Cardiac muscle cell (in vitro differentiated cells and primary cell): ENCODE measurements at regions not wholly inside any gene's neighbourhood (a gene's known extent, or its start where the extent isn't known, plus 50 kb on each side); places are given as distances from the start of the nearest gene placed in this dataset.

ENCODE experiments used
- DNase-seq, 2 donors: peaks; one replicate each; pipeline versions ENCODE4 v3.0.0 to v3.0.0-alpha.2; 2010 to 2017; ENCODE audit warnings: low read depth in 1 of 2, low spot score in 1 of 2
- H3K27ac ChIP-seq: fragments of 200-600 bp; sonication (generic); 2 replicates; pipeline ENCODE4 v1.5.1; 2016
- H3K27me3 ChIP-seq: fragments of 200-600 bp; sonication (generic); 2 replicates; pipeline ENCODE4 v1.6.0; 2016; ENCODE audit warnings: control low read depth
- H3K36me3 ChIP-seq: fragments of 200-600 bp; sonication (generic); 2 replicates; pipeline ENCODE4 v1.5.1; 2016; ENCODE audit warnings: control low read depth
- H3K4me1 ChIP-seq: fragments of 200-600 bp; sonication (generic); 2 replicates; pipeline ENCODE4 v1.8.1; 2017; ENCODE audit warnings: low read depth, mild to moderate bottlenecking, mixed run types
- H3K4me3 ChIP-seq: fragments of 200-600 bp; sonication (generic); 2 replicates; pipeline ENCODE4 v1.5.1; 2016; ENCODE audit warnings: mild to moderate bottlenecking
- H3K9me3 ChIP-seq: fragments of 200-600 bp; sonication (generic); 2 replicates; pipeline ENCODE4 v1.5.1; 2017; ENCODE audit warnings: low read depth, mild to moderate bottlenecking, control low read depth
- CTCF ChIP-seq: IDR thresholded peaks from 2 replicates; pipeline ENCODE4 v1.5.1; 2012; ENCODE audit warnings: low read depth, mild to moderate bottlenecking, low read length

GRCh38 chr2:6224267-6224666 is 532.1 kb downstream of the SOX11 start:
- Histone ChIP-seq H3K4me3 (no peak overlapping the region), H3K27ac (no peak overlapping the region), H3K9me3 (no peaks in the 10 kb centered on the region), H3K27me3 (no peaks in the 10 kb centered on the region), H3K4me1 (no peaks in the 10 kb centered on the region), H3K36me3 (no peaks in the 10 kb centered on the region)
- no peak for TF ChIP-seq CTCF
- no peak for DNase-seq

- Histone ChIP-seq H3K9me3 (no peaks in the 10 kb centered on the region), H3K4me3 (no peak overlapping the region), H3K27ac (no peak overlapping the region), H3K4me1 (no peaks in the 10 kb centered on the region), H3K27me3 (no peaks in the 10 kb centered on the region), H3K36me3 (no peaks in the 10 kb centered on the region)
- TF ChIP-seq CTCF: no peak
- no peak for DNase-seq
These were observed 536.1 kb downstream of the SOX11 start for GRCh38 chr2:6228251-6228650.

GRCh38 chr2:6231166-6231565 is 539.0 kb downstream of the SOX11 start:
- Histone ChIP-seq H3K4me1 (no peaks in the 10 kb centered on the region), H3K36me3 (no peaks in the 10 kb centered on the region), H3K27me3 (no peaks in the 10 kb centered on the region), H3K4me3 (no peak overlapping the region), H3K9me3 (no peaks in the 10 kb centered on the region), H3K27ac (no peak overlapping the region)
- DNase-seq: no peak
- no peak for TF ChIP-seq CTCF

GRCh38 chr2:6233993-6234392 is 541.8 kb downstream of the SOX11 start:
- Histone ChIP-seq H3K9me3 (no peaks in the 10 kb centered on the region), H3K27me3 (no peaks in the 10 kb centered on the region), H3K4me3 (no peak overlapping the region), H3K36me3 (no peaks in the 10 kb centered on the region), H3K27ac (no peak overlapping the region), H3K4me1 (peaks cover 2% of the 10 kb centered on the region)
- no peak for DNase-seq
- TF ChIP-seq CTCF: no peak

GRCh38 chr2:6234702-6235101 is 542.5 kb downstream of the SOX11 start:
- Histone ChIP-seq H3K36me3 (no peaks in the 10 kb centered on the region), H3K27me3 (no peaks in the 10 kb centered on the region), H3K9me3 (no peaks in the 10 kb centered on the region), H3K27ac (no peak overlapping the region), H3K4me3 (no peak overlapping the region), H3K4me1 (peaks cover 2% of the 10 kb centered on the region)
- no peak for TF ChIP-seq CTCF
- DNase-seq: no peak

DNA sequence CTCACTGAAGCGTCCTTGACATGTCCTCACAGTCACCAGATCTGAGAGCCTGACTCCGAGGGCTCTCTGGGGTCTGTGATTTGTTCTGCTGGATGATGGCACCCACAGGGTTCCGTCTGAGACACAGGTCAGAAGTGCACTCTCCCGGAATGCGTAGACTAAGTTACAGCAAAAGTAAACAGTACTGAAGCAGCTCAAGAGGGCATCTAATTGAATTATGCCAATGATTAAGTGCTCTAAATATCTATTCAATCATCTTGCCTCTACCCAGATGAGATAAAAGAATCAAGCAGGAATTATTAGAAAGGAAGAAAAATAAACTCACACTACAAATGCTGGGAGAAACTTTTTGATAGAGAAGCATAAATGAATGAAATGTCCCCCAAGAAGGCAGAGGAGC is 544.1 kb downstream of the SOX11 start:
- H3K9me3 ChIP-seq: no peaks in the 10 kb centered on the region
- H3K27me3 ChIP-seq: no peaks in the 10 kb centered on the region
- peak in 1 of 2 donors; percentile 16 for DNase-seq
- H3K27ac ChIP-seq: no peak overlapping the region
- peaks cover 2% of the 10 kb centered on the region for H3K4me1 ChIP-seq
- no peaks in the 10 kb centered on the region for H3K36me3 ChIP-seq
- H3K4me3 ChIP-seq: no peak overlapping the region
- TF ChIP-seq CTCF: no peak
